ENCODE measurements at regions not wholly inside any gene's neighbourhood (a gene's known extent, or its start where the extent isn't known, plus 50 kb on each side); places are given as distances from the start of the nearest gene placed in this dataset.
A peak's percentile ranks its signal among the peaks of the same experiment; 100 is the strongest.

GRCh38 chr13:22062478-22063205 is 391.8 kb downstream of the FGF9 start:
- peak; percentile 3 for DNase-seq

- no peak for DNase-seq
Observed at GRCh38 chr13:22063416-22064124, 392.7 kb downstream of the FGF9 start.

- peak; percentile 1 for DNase-seq
Observed at GRCh38 chr13:22064854-22065620, 394.2 kb downstream of the FGF9 start.

GRCh38 chr13:22073718-22074117 is 402.8 kb downstream of the FGF9 start:
- no peak for DNase-seq

GRCh38 chr13:22074403-22074802 is 403.5 kb downstream of the FGF9 start:
- no peak for DNase-seq

GRCh38 chr13:22076658-22077057 is 405.8 kb downstream of the FGF9 start:
- DNase-seq, result no peak

GRCh38 chr13:22077205-22077683 is 406.4 kb downstream of the FGF9 start:
- no peak for DNase-seq

GRCh38 chr13:22077764-22078163 is 406.9 kb downstream of the FGF9 start:
- DNase-seq, result no peak

- DNase-seq, result no peak
Observed at GRCh38 chr13:22079961-22080360, 409.1 kb downstream of the FGF9 start.

- DNase-seq, result no peak
Observed at GRCh38 chr13:22080832-22081231, 410.0 kb downstream of the FGF9 start.

- no peak for DNase-seq
Observed at GRCh38 chr13:22081430-22081829, 410.6 kb downstream of the FGF9 start.

GRCh38 chr13:22082030-22082429 is 411.2 kb downstream of the FGF9 start:
- DNase-seq, result no peak

- no peak for DNase-seq
Observed at GRCh38 chr13:22082437-22083100, 411.7 kb downstream of the FGF9 start.

GRCh38 chr13:22085001-22085400 is 414.1 kb downstream of the FGF9 start:
- no peak for DNase-seq

- DNase-seq, result no peak
Observed at GRCh38 chr13:22086597-22087330, 415.9 kb downstream of the FGF9 start.

- DNase-seq, result no peak
Observed at GRCh38 chr13:22090106-22090505, 419.2 kb downstream of the FGF9 start.

- peak; percentile 77 for DNase-seq
Observed at GRCh38 chr13:22091222-22091970, 420.5 kb downstream of the FGF9 start.

- no peak for DNase-seq
Observed at GRCh38 chr13:22091971-22092300, 421.1 kb downstream of the FGF9 start.

- DNase-seq, result peak; percentile 79
Observed at GRCh38 chr13:22092791-22093560, 422.1 kb downstream of the FGF9 start.

- DNase-seq, result no peak
Observed at GRCh38 chr13:22095794-22096193, 424.9 kb downstream of the FGF9 start.

- no peak for DNase-seq
Observed at GRCh38 chr13:22099585-22099984, 428.7 kb downstream of the FGF9 start.
